ENCODE measurements at regions not wholly inside any gene's neighbourhood (a gene's known extent, or its start where the extent isn't known, plus 50 kb on each side); places are given as distances from the start of the nearest gene placed in this dataset.
"Not testable (repeated sequence)": the region's sequence is repeated elsewhere in the genome, so short reads cannot be mapped to it uniquely, and the experiment has no call there.

GRCh38 chr2:87660164-87660563, 87.7 kb upstream of the PLGLB2 start:
- not testable (repeated sequence) for TF ChIP-seq EZH2 (IDR thresholded peaks at IDR 0.05; ENCODE audit: insufficient read depth, poor library complexity, severe bottlenecking); EZH2phosphoT487 (IDR thresholded peaks at IDR 0.05; ENCODE audit: insufficient read depth, low read depth)
